GM12878 (cell line): ENCODE measurements at regions not wholly inside any gene's neighbourhood (a gene's known extent, or its start where the extent isn't known, plus 50 kb on each side); places are given as distances from the start of the nearest gene placed in this dataset.
A peak's percentile ranks its signal among the peaks of the same experiment; 100 is the strongest.

ENCODE experiments used
- HDAC2 ChIP-seq: fragments of 200-600 bp; sonication (generic); IDR thresholded peaks from 2 replicates; pipeline ENCODE4 v1.6.1; 2017
- PAX5 ChIP-seq: IDR thresholded peaks from 2 replicates; pipeline ENCODE4 v1.6.1; 2011; ENCODE audit warnings: low read depth, low read length, borderline replicate concordance

DNA sequence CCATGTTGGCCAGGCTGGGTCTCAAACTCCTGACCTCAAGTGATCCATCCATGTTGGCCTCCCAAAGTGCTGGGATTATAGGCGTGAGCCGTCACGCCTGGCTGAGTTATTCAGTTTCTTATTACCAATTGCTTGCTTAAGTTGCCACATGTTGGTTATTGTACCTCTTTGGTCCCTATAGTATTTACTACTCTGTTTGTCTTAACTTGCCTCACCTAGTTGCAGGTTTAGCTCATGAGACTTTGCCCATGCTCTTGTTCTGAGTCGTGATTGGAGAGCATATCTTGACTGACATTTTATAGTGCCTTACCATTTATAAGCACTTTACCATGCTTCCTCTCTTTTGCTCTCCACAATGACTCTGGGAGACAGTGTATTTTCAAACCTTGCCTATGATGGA lies 134.2 kb upstream of the HDGFL1 start:
- TF ChIP-seq HDAC2 (no peak), PAX5 (peak; percentile 54; the same call in 1 of the 2 replicates)
